ENCODE measurements at regions not wholly inside any gene's neighbourhood (a gene's known extent, or its start where the extent isn't known, plus 50 kb on each side); places are given as distances from the start of the nearest gene placed in this dataset.

- TF ChIP-seq CTCF (IDR thresholded peaks at IDR 0.05) (no peak), POLR2A (IDR thresholded peaks at IDR 0.05) (no peak)
These were observed 223.3 kb downstream of the DIRAS2 start for GRCh38 chr9:90419221-90419851.
